ENCODE measurements at regions not wholly inside any gene's neighbourhood (a gene's known extent, or its start where the extent isn't known, plus 50 kb on each side); places are given as distances from the start of the nearest gene placed in this dataset.

GRCh38 chr2:4020649-4021048, 317.3 kb downstream of the DCDC2C start:
- no peak overlapping the region for H3K9ac ChIP-seq
- H3K9me3 ChIP-seq (ENCODE audit: control insufficient read depth, low read length), result no peaks in the 10 kb centered on the region
- no peak overlapping the region for H2AFZ ChIP-seq
- no peak overlapping the region for H3K4me2 ChIP-seq (ENCODE audit: low read length)
- no peak overlapping the region for H3K27ac ChIP-seq
- no peaks in the 10 kb centered on the region for H3K79me2 ChIP-seq
- TF ChIP-seq CTCF (IDR thresholded peaks at IDR 0.05), result no peak
- H3K4me1 ChIP-seq, result no peaks in the 10 kb centered on the region
- H3K27me3 ChIP-seq (ENCODE audit: control insufficient read depth, insufficient read depth, low read length), result no peaks in the 10 kb centered on the region
- H3K4me3 ChIP-seq (ENCODE audit: low read depth, low read length), result no peak overlapping the region
- H3K36me3 ChIP-seq (ENCODE audit: control insufficient read depth, insufficient read depth, low read length), result no peaks in the 10 kb centered on the region

GRCh38 chr2:4024605-4025004, 321.2 kb downstream of the DCDC2C start:
- no peak overlapping the region for H3K9ac ChIP-seq
- no peaks in the 10 kb centered on the region for H3K79me2 ChIP-seq
- no peak overlapping the region for H3K4me2 ChIP-seq (ENCODE audit: low read length)
- no peak for TF ChIP-seq CTCF (IDR thresholded peaks at IDR 0.05)
- H2AFZ ChIP-seq, result no peak overlapping the region
- H3K27me3 ChIP-seq (ENCODE audit: control insufficient read depth, insufficient read depth, low read length), result no peaks in the 10 kb centered on the region
- no peaks in the 10 kb centered on the region for H3K4me1 ChIP-seq
- H3K36me3 ChIP-seq (ENCODE audit: control insufficient read depth, insufficient read depth, low read length), result no peaks in the 10 kb centered on the region
- no peaks in the 10 kb centered on the region for H3K9me3 ChIP-seq (ENCODE audit: control insufficient read depth, low read length)
- no peak overlapping the region for H3K27ac ChIP-seq
- H3K4me3 ChIP-seq (ENCODE audit: low read depth, low read length), result no peak overlapping the region

GRCh38 chr2:4029081-4029480, 325.7 kb downstream of the DCDC2C start:
- Histone ChIP-seq H3K79me2 (no peaks in the 10 kb centered on the region), H3K36me3 (ENCODE audit: control insufficient read depth, insufficient read depth, low read length) (no peaks in the 10 kb centered on the region), H3K9me3 (ENCODE audit: control insufficient read depth, low read length) (no peaks in the 10 kb centered on the region), H3K4me2 (ENCODE audit: low read length) (no peak overlapping the region), H3K9ac (no peak overlapping the region), H3K27ac (no peak overlapping the region), H3K4me3 (ENCODE audit: low read depth, low read length) (no peak overlapping the region), H2AFZ (no peak overlapping the region), H3K27me3 (ENCODE audit: control insufficient read depth, insufficient read depth, low read length) (no peaks in the 10 kb centered on the region), H3K4me1 (no peaks in the 10 kb centered on the region)
- no peak for TF ChIP-seq CTCF (IDR thresholded peaks at IDR 0.05)

GRCh38 chr2:4039896-4040295, 336.5 kb downstream of the DCDC2C start:
- no peaks in the 10 kb centered on the region for H3K4me1 ChIP-seq
- H3K9ac ChIP-seq, result no peak overlapping the region
- TF ChIP-seq CTCF (IDR thresholded peaks at IDR 0.05), result no peak
- no peaks in the 10 kb centered on the region for H3K27me3 ChIP-seq (ENCODE audit: control insufficient read depth, insufficient read depth, low read length)
- H3K9me3 ChIP-seq (ENCODE audit: control insufficient read depth, low read length), result no peaks in the 10 kb centered on the region
- H3K27ac ChIP-seq, result no peak overlapping the region
- no peak overlapping the region for H3K4me3 ChIP-seq (ENCODE audit: low read depth, low read length)
- no peaks in the 10 kb centered on the region for H3K79me2 ChIP-seq
- no peak overlapping the region for H3K4me2 ChIP-seq (ENCODE audit: low read length)
- H2AFZ ChIP-seq, result no peak overlapping the region
- no peaks in the 10 kb centered on the region for H3K36me3 ChIP-seq (ENCODE audit: control insufficient read depth, insufficient read depth, low read length)

- Histone ChIP-seq H2AFZ (no peak overlapping the region), H3K4me2 (ENCODE audit: low read length) (no peak overlapping the region), H3K79me2 (no peaks in the 10 kb centered on the region), H3K4me1 (no peaks in the 10 kb centered on the region), H3K27me3 (ENCODE audit: control insufficient read depth, insufficient read depth, low read length) (no peaks in the 10 kb centered on the region), H3K9me3 (ENCODE audit: control insufficient read depth, low read length) (no peaks in the 10 kb centered on the region), H3K4me3 (ENCODE audit: low read depth, low read length) (no peak overlapping the region), H3K27ac (no peak overlapping the region), H3K9ac (no peak overlapping the region), H3K36me3 (ENCODE audit: control insufficient read depth, insufficient read depth, low read length) (no peaks in the 10 kb centered on the region)
- no peak for TF ChIP-seq CTCF (IDR thresholded peaks at IDR 0.05)
These were observed 344.9 kb downstream of the DCDC2C start for GRCh38 chr2:4047961-4048891.

All from parathyroid adenoma (tissue), 2 donors.